Spleen (tissue), 7 donors: ENCODE measurements at regions not wholly inside any gene's neighbourhood (a gene's known extent, or its start where the extent isn't known, plus 50 kb on each side); places are given as distances from the start of the nearest gene placed in this dataset.

Experiments
- POLR2A ChIP-seq, 3 donors: fragments of 450-650 bp; IDR thresholded peaks; one replicate each; pipeline ENCODE4 v1.5.1; 2017; ENCODE audit warnings: antibody characterized with exemption in 3 of 3, mild to moderate bottlenecking in 1 of 3
- TF ChIP-seq, protein P1 (sequence below), 11 experiments: fragments of 200-600 bp in 7 of 11; fragments of 450-650 bp in 4 of 11; sonication (generic) in 4 of 11; IDR thresholded peaks in 8 of 11; conservative IDR thresholded peaks in 3 of 11; 1 replicate in 7 of 11; 2 replicates in 4 of 11; pipeline versions ENCODE4 v1.4.0 to v1.8.0; 2016 to 2021; ENCODE audit warnings: antibody characterized with exemption in 11 of 11, inconsistent platforms in 4 of 11, mild to moderate bottlenecking in 1 of 11
- donor health status: DM: no; HTN: no; CAD: no; lungs with moderate emphysema.
- donor health status: DM: no; HTN: no; CAD: no.
- donor health status: DM: no; HTN: no; CAD: no.

DNA sequence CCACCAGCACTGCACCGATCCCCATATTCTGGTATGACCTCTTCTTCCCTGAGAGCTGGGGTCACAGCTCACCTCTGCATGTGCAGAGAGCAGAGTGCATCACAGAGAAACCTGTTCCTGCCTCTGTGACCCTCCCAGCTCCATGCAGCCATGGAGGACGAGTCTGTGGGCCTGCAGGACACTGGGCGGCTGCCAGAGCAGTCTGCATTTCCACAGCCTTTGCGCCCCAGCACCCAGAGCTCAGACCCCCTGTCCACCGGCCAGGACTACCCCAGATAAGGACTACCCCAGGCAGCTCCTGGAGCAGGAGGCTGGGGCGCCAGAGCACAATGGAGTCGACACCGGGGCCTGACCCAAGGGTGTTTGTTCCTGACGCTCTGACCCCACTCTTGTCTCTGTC, 308.1 kb upstream of the IRX1 start:
- TF ChIP-seq, protein P1, sequence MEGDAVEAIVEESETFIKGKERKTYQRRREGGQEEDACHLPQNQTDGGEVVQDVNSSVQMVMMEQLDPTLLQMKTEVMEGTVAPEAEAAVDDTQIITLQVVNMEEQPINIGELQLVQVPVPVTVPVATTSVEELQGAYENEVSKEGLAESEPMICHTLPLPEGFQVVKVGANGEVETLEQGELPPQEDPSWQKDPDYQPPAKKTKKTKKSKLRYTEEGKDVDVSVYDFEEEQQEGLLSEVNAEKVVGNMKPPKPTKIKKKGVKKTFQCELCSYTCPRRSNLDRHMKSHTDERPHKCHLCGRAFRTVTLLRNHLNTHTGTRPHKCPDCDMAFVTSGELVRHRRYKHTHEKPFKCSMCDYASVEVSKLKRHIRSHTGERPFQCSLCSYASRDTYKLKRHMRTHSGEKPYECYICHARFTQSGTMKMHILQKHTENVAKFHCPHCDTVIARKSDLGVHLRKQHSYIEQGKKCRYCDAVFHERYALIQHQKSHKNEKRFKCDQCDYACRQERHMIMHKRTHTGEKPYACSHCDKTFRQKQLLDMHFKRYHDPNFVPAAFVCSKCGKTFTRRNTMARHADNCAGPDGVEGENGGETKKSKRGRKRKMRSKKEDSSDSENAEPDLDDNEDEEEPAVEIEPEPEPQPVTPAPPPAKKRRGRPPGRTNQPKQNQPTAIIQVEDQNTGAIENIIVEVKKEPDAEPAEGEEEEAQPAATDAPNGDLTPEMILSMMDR (IDR thresholded peaks at IDR 0.05 in 8 of 11, conservative IDR thresholded peaks at IDR 0.05 in 3 of 11), result no peak
- no peak for TF ChIP-seq POLR2A (IDR thresholded peaks at IDR 0.05)
